MM.1S (cell line): ENCODE measurements at regions not wholly inside any gene's neighbourhood (a gene's known extent, or its start where the extent isn't known, plus 50 kb on each side); places are given as distances from the start of the nearest gene placed in this dataset.

ENCODE experiments used
- DNase-seq: peaks from one replicate; pipeline ENCODE4 v3.0.0-alpha.2; 2015
- H2AFZ ChIP-seq: fragments of 300-600 bp; sonication (generic); 2 replicates; pipeline ENCODE4 v1.6.0; 2016; ENCODE audit warnings: antibody characterized with exemption, low read length
- H3F3A ChIP-seq: fragments of 300-600 bp; sonication (generic); 2 replicates; pipeline ENCODE4 v1.6.1; 2016; ENCODE audit warnings: mild to moderate bottlenecking, antibody characterized with exemption, low read length, moderate library complexity, mixed read lengths; ENCODE audit not compliant: insufficient read depth
- H3K27ac ChIP-seq: fragments of 300-600 bp; sonication (generic); 2 replicates; pipeline ENCODE4 v1.5.1; 2016; ENCODE audit warnings: mild to moderate bottlenecking, low read length
- H3K27me3 ChIP-seq: fragments of 300-600 bp; sonication (generic); replicated peaks from 2 replicates; pipeline ENCODE4 v1.6.0; 2016; ENCODE audit warnings: low read length; ENCODE audit not compliant: insufficient read depth
- H3K36me3 ChIP-seq: fragments of 300-600 bp; sonication (generic); replicated peaks from 2 replicates; pipeline ENCODE4 v1.6.1; 2016; ENCODE audit warnings: mild to moderate bottlenecking, low read length, mixed read lengths; ENCODE audit not compliant: insufficient read depth
- H3K4me1 ChIP-seq: fragments of 300-600 bp; sonication (generic); 2 replicates; pipeline ENCODE4 v1.6.1; 2016; ENCODE audit warnings: low read length, mixed read lengths
- H3K4me2 ChIP-seq: fragments of 300-600 bp; sonication (generic); 2 replicates; pipeline ENCODE4 v1.6.0; 2016; ENCODE audit warnings: low read depth, low read length
- H3K4me3 ChIP-seq: fragments of 300-600 bp; sonication (generic); 2 replicates; pipeline ENCODE4 v1.5.1; 2016; ENCODE audit warnings: low read length, mixed read lengths
- H3K79me2 ChIP-seq: fragments of 300-600 bp; sonication (generic); 2 replicates; pipeline ENCODE4 v1.6.1; 2016; ENCODE audit warnings: mixed run types, low read length, mixed read lengths
- H3K9ac ChIP-seq: fragments of 300-600 bp; sonication (generic); 2 replicates; pipeline ENCODE4 v1.6.1; 2016; ENCODE audit warnings: low read length, mixed read lengths
- H3K9me2 ChIP-seq: fragments of 300-600 bp; sonication (generic); replicated peaks from 2 replicates; pipeline ENCODE4 v1.6.1; 2016; ENCODE audit warnings: mild to moderate bottlenecking, low read length, mixed read lengths; ENCODE audit not compliant: insufficient read depth
- H3K9me3 ChIP-seq: fragments of 300-600 bp; sonication (generic); replicated peaks from 2 replicates; pipeline ENCODE4 v1.6.1; 2016; ENCODE audit warnings: mild to moderate bottlenecking, low read length, mixed read lengths; ENCODE audit not compliant: insufficient read depth
- H4K20me1 ChIP-seq: fragments of 300-600 bp; sonication (generic); 2 replicates; pipeline ENCODE4 v1.6.1; 2016; ENCODE audit warnings: mild to moderate bottlenecking, low read length, moderate library complexity, mixed read lengths; ENCODE audit not compliant: insufficient read depth
- EZH2 ChIP-seq: fragments of 300-600 bp; sonication (generic); optimal IDR thresholded peaks from 2 replicates; pipeline ENCODE3; 2017; ENCODE audit warnings: low read depth, mild to moderate bottlenecking, antibody characterized with exemption, low read length, mixed read lengths
- EZH2phosphoT487 ChIP-seq: fragments of 300-600 bp; sonication (generic); IDR thresholded peaks from 2 replicates; pipeline ENCODE4 v1.6.1; 2018; ENCODE audit warnings: antibody characterized with exemption, low read length
- TF ChIP-seq, protein P1 (sequence below): fragments of 300-600 bp; sonication (generic); IDR thresholded peaks from 2 replicates; pipeline ENCODE4 v1.5.1; 2016; ENCODE audit warnings: antibody characterized with exemption, low read length, mixed read lengths

DNA sequence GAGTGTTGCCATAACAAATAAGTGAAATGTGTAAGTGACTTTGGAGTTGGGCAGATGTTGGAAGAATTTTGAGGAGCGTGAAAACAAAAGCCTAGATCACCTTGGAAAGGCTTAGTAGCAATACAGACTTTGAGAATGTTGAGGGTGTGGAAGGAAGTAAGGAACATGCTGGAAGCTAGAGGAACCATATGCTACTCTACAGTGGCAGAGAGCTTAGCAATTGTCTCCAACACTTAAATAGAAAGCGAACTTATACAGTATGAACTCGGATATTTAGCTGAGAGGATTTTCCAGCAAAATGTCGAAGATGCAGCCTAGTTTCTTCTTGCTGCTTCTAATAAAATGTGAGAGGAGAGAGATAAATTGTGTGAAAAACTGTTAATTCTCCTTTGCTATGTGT is 271.2 kb downstream of the ADRA2A start:
- Histone ChIP-seq H3K4me3 (no peak overlapping the region), H3K36me3 (no peaks in the 10 kb centered on the region), H3K9ac (no peak overlapping the region), H3K27ac (no peak overlapping the region), H3K79me2 (no peaks in the 10 kb centered on the region), H3K27me3 (no peaks in the 10 kb centered on the region), H4K20me1 (no peaks in the 10 kb centered on the region), H2AFZ (no peak overlapping the region), H3K4me2 (no peak overlapping the region), H3K4me1 (no peaks in the 10 kb centered on the region; the same call in 1 of the 2 replicates), H3K9me2 (no peaks in the 10 kb centered on the region), H3F3A (no peaks in the 10 kb centered on the region), H3K9me3 (no peaks in the 10 kb centered on the region)
- no peak for DNase-seq
- TF ChIP-seq EZH2 (no peak), EZH2phosphoT487 (no peak)
- TF ChIP-seq, protein P1, sequence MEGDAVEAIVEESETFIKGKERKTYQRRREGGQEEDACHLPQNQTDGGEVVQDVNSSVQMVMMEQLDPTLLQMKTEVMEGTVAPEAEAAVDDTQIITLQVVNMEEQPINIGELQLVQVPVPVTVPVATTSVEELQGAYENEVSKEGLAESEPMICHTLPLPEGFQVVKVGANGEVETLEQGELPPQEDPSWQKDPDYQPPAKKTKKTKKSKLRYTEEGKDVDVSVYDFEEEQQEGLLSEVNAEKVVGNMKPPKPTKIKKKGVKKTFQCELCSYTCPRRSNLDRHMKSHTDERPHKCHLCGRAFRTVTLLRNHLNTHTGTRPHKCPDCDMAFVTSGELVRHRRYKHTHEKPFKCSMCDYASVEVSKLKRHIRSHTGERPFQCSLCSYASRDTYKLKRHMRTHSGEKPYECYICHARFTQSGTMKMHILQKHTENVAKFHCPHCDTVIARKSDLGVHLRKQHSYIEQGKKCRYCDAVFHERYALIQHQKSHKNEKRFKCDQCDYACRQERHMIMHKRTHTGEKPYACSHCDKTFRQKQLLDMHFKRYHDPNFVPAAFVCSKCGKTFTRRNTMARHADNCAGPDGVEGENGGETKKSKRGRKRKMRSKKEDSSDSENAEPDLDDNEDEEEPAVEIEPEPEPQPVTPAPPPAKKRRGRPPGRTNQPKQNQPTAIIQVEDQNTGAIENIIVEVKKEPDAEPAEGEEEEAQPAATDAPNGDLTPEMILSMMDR, result no peak

DNA sequence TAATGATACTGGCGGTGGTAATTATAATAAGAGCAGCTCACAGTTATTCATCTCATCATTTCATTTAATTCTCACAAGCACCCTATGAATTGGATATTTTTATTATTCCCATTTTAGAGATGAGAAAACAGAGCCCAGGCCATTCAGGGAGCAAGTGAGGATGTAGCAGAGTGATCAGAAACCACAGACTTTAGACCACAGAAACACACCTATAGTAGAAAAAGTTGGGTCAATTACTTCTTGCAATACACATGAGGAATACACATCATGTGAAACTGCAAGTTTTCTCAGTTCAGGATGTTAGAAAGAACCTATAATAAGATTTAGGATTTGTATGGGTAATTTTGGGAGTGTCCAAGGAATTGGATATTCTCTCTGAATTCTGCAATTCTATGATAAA is 278.0 kb downstream of the ADRA2A start:
- H2AFZ ChIP-seq, result no peak overlapping the region
- no peak overlapping the region for H3K4me3 ChIP-seq
- no peak overlapping the region for H3K27ac ChIP-seq
- H3K9me2 ChIP-seq, result no peaks in the 10 kb centered on the region
- H4K20me1 ChIP-seq, result no peaks in the 10 kb centered on the region
- no peak overlapping the region for H3K4me2 ChIP-seq
- H3K27me3 ChIP-seq, result no peaks in the 10 kb centered on the region
- no peak overlapping the region for H3K9ac ChIP-seq
- no peak for TF ChIP-seq EZH2phosphoT487
- TF ChIP-seq, protein P1, result no peak
- no peaks in the 10 kb centered on the region for H3K79me2 ChIP-seq
- peaks cover 12% of the 10 kb centered on the region; the same call in 1 of the 2 replicates for H3K4me1 ChIP-seq
- no peaks in the 10 kb centered on the region for H3F3A ChIP-seq
- H3K9me3 ChIP-seq, result no peaks in the 10 kb centered on the region
- no peaks in the 10 kb centered on the region for H3K36me3 ChIP-seq
- no peak for DNase-seq

DNA sequence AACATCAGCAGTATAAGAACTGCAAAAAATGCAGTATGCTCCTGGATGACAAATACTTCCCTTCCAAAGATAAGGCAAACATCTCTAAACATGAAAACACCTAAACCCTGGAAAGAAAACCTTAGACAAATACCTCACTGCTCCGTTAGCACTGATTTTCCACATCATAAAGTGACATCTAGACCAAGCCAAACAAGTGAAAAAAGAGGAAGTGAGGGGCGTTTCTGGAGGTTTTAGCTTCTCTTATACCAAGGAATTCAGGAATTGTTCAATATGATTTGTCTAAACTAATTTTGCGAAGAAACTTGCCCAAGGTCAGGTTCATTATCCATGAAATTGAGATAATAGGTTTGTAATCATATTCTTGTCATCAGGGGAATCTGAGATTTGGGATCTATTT is 279.7 kb downstream of the ADRA2A start:
- Histone ChIP-seq H3K4me2 (no peak overlapping the region), H3K79me2 (no peaks in the 10 kb centered on the region), H4K20me1 (no peaks in the 10 kb centered on the region), H3K9me2 (no peaks in the 10 kb centered on the region), H3K4me3 (no peak overlapping the region), H3K27me3 (no peaks in the 10 kb centered on the region), H3K9me3 (no peaks in the 10 kb centered on the region), H3K27ac (no peak overlapping the region), H3F3A (no peaks in the 10 kb centered on the region), H3K4me1 (peaks cover 15% of the 10 kb centered on the region; the same call in 1 of the 2 replicates), H3K36me3 (no peaks in the 10 kb centered on the region), H3K9ac (no peak overlapping the region), H2AFZ (no peak overlapping the region)
- no peak for DNase-seq
- TF ChIP-seq EZH2 (no peak), EZH2phosphoT487 (no peak)
- TF ChIP-seq, protein P1, result no peak
